Neural progenitor cell (in vitro differentiated cells): ENCODE measurements at regions not wholly inside any gene's neighbourhood (a gene's known extent, or its start where the extent isn't known, plus 50 kb on each side); places are given as distances from the start of the nearest gene placed in this dataset.

Source experiments
- EZH2 ChIP-seq: fragments of 200-600 bp; sonication (generic); IDR thresholded peaks from 2 replicates; pipeline ENCODE4 v1.6.1; 2017; ENCODE audit warnings: antibody characterized with exemption, mild to moderate bottlenecking, moderate library complexity
- TF ChIP-seq, protein P1 (sequence below): fragments of 200-600 bp; sonication (generic); IDR thresholded peaks from 2 replicates; pipeline ENCODE4 v1.5.1; 2017; ENCODE audit warnings: antibody characterized with exemption, mild to moderate bottlenecking

DNA sequence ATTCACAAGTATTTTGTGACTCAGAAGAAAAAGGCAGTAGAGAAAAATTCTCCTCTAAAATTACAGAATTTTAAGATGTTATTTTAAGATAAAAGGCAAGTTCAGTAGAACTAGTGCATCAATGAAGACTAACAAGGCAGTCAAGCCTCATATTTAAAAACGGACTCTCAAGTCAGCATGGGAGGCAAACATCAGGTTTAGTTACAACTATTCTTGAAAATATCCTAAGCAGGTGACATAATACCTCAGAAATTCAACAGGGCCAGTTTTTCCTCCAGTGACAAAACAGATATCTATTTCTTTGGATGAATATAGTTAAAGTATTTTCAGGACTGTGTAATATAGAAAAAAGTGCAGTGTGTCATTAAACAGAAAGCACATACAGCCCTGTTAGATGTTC is 194.0 kb upstream of the NMUR2 start:
- TF ChIP-seq, protein P1, sequence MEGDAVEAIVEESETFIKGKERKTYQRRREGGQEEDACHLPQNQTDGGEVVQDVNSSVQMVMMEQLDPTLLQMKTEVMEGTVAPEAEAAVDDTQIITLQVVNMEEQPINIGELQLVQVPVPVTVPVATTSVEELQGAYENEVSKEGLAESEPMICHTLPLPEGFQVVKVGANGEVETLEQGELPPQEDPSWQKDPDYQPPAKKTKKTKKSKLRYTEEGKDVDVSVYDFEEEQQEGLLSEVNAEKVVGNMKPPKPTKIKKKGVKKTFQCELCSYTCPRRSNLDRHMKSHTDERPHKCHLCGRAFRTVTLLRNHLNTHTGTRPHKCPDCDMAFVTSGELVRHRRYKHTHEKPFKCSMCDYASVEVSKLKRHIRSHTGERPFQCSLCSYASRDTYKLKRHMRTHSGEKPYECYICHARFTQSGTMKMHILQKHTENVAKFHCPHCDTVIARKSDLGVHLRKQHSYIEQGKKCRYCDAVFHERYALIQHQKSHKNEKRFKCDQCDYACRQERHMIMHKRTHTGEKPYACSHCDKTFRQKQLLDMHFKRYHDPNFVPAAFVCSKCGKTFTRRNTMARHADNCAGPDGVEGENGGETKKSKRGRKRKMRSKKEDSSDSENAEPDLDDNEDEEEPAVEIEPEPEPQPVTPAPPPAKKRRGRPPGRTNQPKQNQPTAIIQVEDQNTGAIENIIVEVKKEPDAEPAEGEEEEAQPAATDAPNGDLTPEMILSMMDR, result no peak
- TF ChIP-seq EZH2, result no peak
